H9 (cell line): ENCODE measurements at regions not wholly inside any gene's neighbourhood (a gene's known extent, or its start where the extent isn't known, plus 50 kb on each side); places are given as distances from the start of the nearest gene placed in this dataset.

Source experiments
- DNase-seq: peaks from one replicate; pipeline ENCODE4 v3.0.0-alpha.2; 2017
- H2AFZ ChIP-seq: one replicate; pipeline ENCODE4 v1.6.1; 2013; ENCODE audit warnings: mild to moderate bottlenecking, low read length, control low read depth, moderate library complexity
- H2AK5ac ChIP-seq: 2 replicates; pipeline ENCODE4 v1.6.1; 2013; ENCODE audit warnings: low read length, control low read depth, mixed read lengths; ENCODE audit not compliant: insufficient read length
- H2BK120ac ChIP-seq: one replicate; pipeline ENCODE4 v1.6.1; 2013; ENCODE audit warnings: low read depth, mild to moderate bottlenecking, low read length, control low read depth, inconsistent platforms; ENCODE audit not compliant: poor library complexity, severe bottlenecking
- H2BK12ac ChIP-seq: 2 replicates; pipeline ENCODE4 v1.6.1; 2013; ENCODE audit warnings: low read length, control low read depth, mixed read lengths, low read depth; ENCODE audit not compliant: insufficient read length
- H2BK15ac ChIP-seq: 2 replicates; pipeline ENCODE4 v1.6.1; 2013; ENCODE audit warnings: low read depth, low read length, control low read depth
- H2BK20ac ChIP-seq: one replicate; pipeline ENCODE4 v1.6.1; 2013; ENCODE audit warnings: low read depth, mild to moderate bottlenecking, low read length, control low read depth, inconsistent platforms; ENCODE audit not compliant: poor library complexity, severe bottlenecking
- H2BK5ac ChIP-seq: 2 replicates; pipeline ENCODE4 v1.6.1; 2013; ENCODE audit warnings: low read length, control low read depth, mixed read lengths; ENCODE audit not compliant: insufficient read length
- H3K14ac ChIP-seq: 2 replicates; pipeline ENCODE4 v1.6.1; 2013; ENCODE audit warnings: low read length, control low read depth; ENCODE audit not compliant: insufficient read depth
- H3K18ac ChIP-seq: 2 replicates; pipeline ENCODE4 v1.6.1; 2013; ENCODE audit warnings: low read depth, mild to moderate bottlenecking, mixed read lengths, low read length, control low read depth; ENCODE audit not compliant: insufficient read length
- H3K23ac ChIP-seq: 2 replicates; pipeline ENCODE4 v1.6.1; 2013; ENCODE audit warnings: low read length, control low read depth, mixed read lengths, low read depth; ENCODE audit not compliant: insufficient read length
- H3K23me2 ChIP-seq: 2 replicates; pipeline ENCODE4 v1.6.1; 2013; ENCODE audit warnings: low read depth, mild to moderate bottlenecking, mixed read lengths, low read length, control low read depth; ENCODE audit not compliant: insufficient read length, poor library complexity, severe bottlenecking
- H3K27ac ChIP-seq: 2 replicates; pipeline ENCODE4 v1.5.1; 2013; ENCODE audit warnings: low read length, control low read depth, mixed read lengths, low read depth; ENCODE audit not compliant: insufficient read length
- H3K27me3 ChIP-seq: 2 replicates; pipeline ENCODE4 v1.6.1; 2013; ENCODE audit warnings: low read length, control low read depth, inconsistent platforms; ENCODE audit not compliant: insufficient read depth
- H3K4ac ChIP-seq: 2 replicates; pipeline ENCODE4 v1.6.1; 2013; ENCODE audit warnings: low read depth, mild to moderate bottlenecking, control low read depth, inconsistent platforms, low read length, moderate library complexity
- H3K4me1 ChIP-seq: 2 replicates; pipeline ENCODE4 v1.6.1; 2013; ENCODE audit warnings: low read length, control low read depth, inconsistent platforms; ENCODE audit not compliant: insufficient read depth
- H3K4me2 ChIP-seq: 2 replicates; pipeline ENCODE4 v1.6.1; 2013; ENCODE audit warnings: low read length, control low read depth, mixed read lengths; ENCODE audit not compliant: insufficient read length, insufficient read depth
- H3K56ac ChIP-seq: 2 replicates; pipeline ENCODE4 v1.6.1; 2013; ENCODE audit warnings: low read depth, mild to moderate bottlenecking, mixed read lengths, low read length, control low read depth; ENCODE audit not compliant: insufficient read length
- H3K79me1 ChIP-seq: 2 replicates; pipeline ENCODE4 v1.6.1; 2013; ENCODE audit warnings: low read depth, mild to moderate bottlenecking, moderate library complexity, low read length, control low read depth, inconsistent platforms; ENCODE audit not compliant: insufficient read depth, poor library complexity, severe bottlenecking
- H3K79me2 ChIP-seq: 2 replicates; pipeline ENCODE4 v1.6.1; 2013; ENCODE audit warnings: low read length, control low read depth, inconsistent platforms; ENCODE audit not compliant: insufficient read depth
- H3K9ac ChIP-seq: 2 replicates; pipeline ENCODE4 v1.6.1; 2013; ENCODE audit warnings: low read length, control low read depth, mixed read lengths; ENCODE audit not compliant: insufficient read length; ENCODE audit errors: extremely low read depth
- H3K9me3 ChIP-seq: one replicate; pipeline ENCODE4 v1.6.1; 2013; ENCODE audit warnings: low read depth, low read length, inconsistent platforms; ENCODE audit not compliant: control insufficient read depth
- H3T11ph ChIP-seq: one replicate; pipeline ENCODE4 v1.6.1; 2013; ENCODE audit warnings: mild to moderate bottlenecking, low read length, control low read depth, inconsistent platforms
- H4K20me1 ChIP-seq: one replicate; pipeline ENCODE4 v1.6.1; 2013; ENCODE audit not compliant: control insufficient read depth, insufficient read length, insufficient read depth
- H4K5ac ChIP-seq: 2 replicates; pipeline ENCODE4 v1.6.1; 2013; ENCODE audit warnings: low read depth, mild to moderate bottlenecking, mixed read lengths, low read length, control low read depth; ENCODE audit not compliant: insufficient read length
- H4K8ac ChIP-seq: replicated peaks from 2 replicates; pipeline ENCODE4 v1.6.1; 2013; ENCODE audit warnings: low read length, control low read depth, mixed read lengths, low read depth; ENCODE audit not compliant: insufficient read length
- H4K91ac ChIP-seq: 2 replicates; pipeline ENCODE4 v1.6.1; 2013; ENCODE audit warnings: low read depth, mild to moderate bottlenecking, moderate library complexity, mixed read lengths, low read length, control low read depth; ENCODE audit not compliant: insufficient read length
- H3K27ac Mint-ChIP-seq, 3 experiments: 2 replicates in 2 of 3; 3 replicates in 1 of 3; pipeline ENCODE4 v1.8.0; 2020 to 2021; ENCODE audit warnings: mixed read lengths in 3 of 3, mild to moderate bottlenecking in 1 of 3, moderate library complexity in 1 of 3
- H3K27me3 Mint-ChIP-seq: 2 replicates; pipeline ENCODE4 v1.8.0; 2021; ENCODE audit warnings: low read depth, mild to moderate bottlenecking, moderate library complexity, mixed read lengths
- H3K36me3 Mint-ChIP-seq, 3 experiments: 2 replicates in 2 of 3; 3 replicates in 1 of 3; pipeline ENCODE4 v1.8.0; 2020 to 2021; ENCODE audit warnings: low read depth in 3 of 3, mixed read lengths in 3 of 3; ENCODE audit not compliant: insufficient read depth in 1 of 3
- H3K4me1 Mint-ChIP-seq, 2 experiments: 2 replicates each; pipeline ENCODE4 v1.8.0; 2020; ENCODE audit warnings: mixed read lengths in 2 of 2
- H3K4me3 Mint-ChIP-seq, 2 experiments: 2 replicates in 1 of 2; 3 replicates in 1 of 2; pipeline ENCODE4 v1.8.0; 2020 to 2021; ENCODE audit warnings: mild to moderate bottlenecking in 2 of 2, mixed read lengths in 2 of 2, moderate library complexity in 1 of 2
- H3K9me3 Mint-ChIP-seq, 2 experiments: 2 replicates in 1 of 2; 3 replicates in 1 of 2; pipeline ENCODE4 v1.8.0; 2020; ENCODE audit warnings: mild to moderate bottlenecking in 2 of 2, mixed read lengths in 2 of 2, moderate library complexity in 1 of 2
- CTCF ChIP-seq: fragments of 200-600 bp; sonication (generic); conservative IDR thresholded peaks from 3 replicates; pipeline ENCODE4 v1.8.0; 2021; ENCODE audit warnings: antibody characterized with exemption, mild to moderate bottlenecking
- WGBS: extraction: QIAGEN DNeasy Blood & Tissue Kit; methylation state at CpG from one replicate; pipeline ENCODE4 v1.1.7; 2013; ENCODE audit warnings: missing lambda C conversion rate, low lambda C conversion rate, mixed read lengths; ENCODE audit not compliant: insufficient read length; ENCODE audit errors: extremely low coverage; 5-methylcytosine and 5-hydroxymethylcytosine counted together

- H4K91ac ChIP-seq, result no peak overlapping the region
- H3K9me3 ChIP-seq, result no peaks in the 10 kb centered on the region
- H3K23ac ChIP-seq, result no peak overlapping the region
- no peaks in the 10 kb centered on the region for H3K36me3 Mint-ChIP-seq
- H3K4me2 ChIP-seq, result no peak overlapping the region
- H3K27me3 ChIP-seq, result no peaks in the 10 kb centered on the region
- no CpG with 5 or more reads among the region's 2 CpGs for WGBS
- no peak overlapping the region for H3K4me3 Mint-ChIP-seq
- no peak overlapping the region for H4K5ac ChIP-seq
- H3K79me1 ChIP-seq, result no peaks in the 10 kb centered on the region
- no peak overlapping the region for H2BK12ac ChIP-seq
- no peaks in the 10 kb centered on the region for H3K79me2 ChIP-seq
- DNase-seq, result no peak
- H2BK15ac ChIP-seq, result no peak overlapping the region
- H3K4me1 Mint-ChIP-seq, result 0 out of 4 replicates have a peak, but pooled peaks cover 0 to 4% of the 10 kb centered on the region in 2 experiments
- no peak overlapping the region for H3T11ph ChIP-seq
- H3K9ac ChIP-seq, result no peak overlapping the region
- peaks cover 0 to 2% of the 10 kb centered on the region in 2 experiments; a peak in 1 of 5 replicates for H3K9me3 Mint-ChIP-seq
- no peak overlapping the region; a peak in 1 of 7 replicates for H3K27ac Mint-ChIP-seq
- no peak for TF ChIP-seq CTCF
- H3K56ac ChIP-seq, result no peak overlapping the region
- no peak overlapping the region for H2BK120ac ChIP-seq
- no peak overlapping the region for H3K14ac ChIP-seq
- no peak overlapping the region for H3K4ac ChIP-seq
- H3K27ac ChIP-seq, result no peak overlapping the region
- no peaks in the 10 kb centered on the region for H3K4me1 ChIP-seq
- H2BK20ac ChIP-seq, result no peak overlapping the region
- no peak overlapping the region for H2BK5ac ChIP-seq
- no peaks in the 10 kb centered on the region for H3K23me2 ChIP-seq
- H4K20me1 ChIP-seq, result no peaks in the 10 kb centered on the region
- no peak overlapping the region for H4K8ac ChIP-seq
- H3K18ac ChIP-seq, result no peak overlapping the region
- no peak overlapping the region for H2AFZ ChIP-seq
- H3K27me3 Mint-ChIP-seq, result no peaks in the 10 kb centered on the region
- H2AK5ac ChIP-seq, result no peak overlapping the region
Measured at GRCh38 chr1:198873696-198874230, 234.9 kb downstream of the PTPRC start.
